ENCODE measurements at regions not wholly inside any gene's neighbourhood (a gene's known extent, or its start where the extent isn't known, plus 50 kb on each side); places are given as distances from the start of the nearest gene placed in this dataset.

- TF ChIP-seq BCL3 (IDR thresholded peaks at IDR 0.05) (no peak), NFE2L2 (conservative IDR thresholded peaks at IDR 0.05; ENCODE audit: low read length) (no peak), ZFP36 (IDR thresholded peaks at IDR 0.05; ENCODE audit: borderline replicate concordance, partially characterized antibody) (no peak), CHD4 (IDR thresholded peaks at IDR 0.05; ENCODE audit: borderline replicate concordance) (no peak), FOSL2 (IDR thresholded peaks at IDR 0.05) (no peak), FOSL2 (CRISPR knock-in tag; IDR thresholded peaks at IDR 0.05) (no peak), CEBPB (IDR thresholded peaks at IDR 0.05) (no peak), NPAS2 (CRISPR knock-in tag; IDR thresholded peaks at IDR 0.05; ENCODE audit: borderline replicate concordance) (no peak), MAFK (IDR thresholded peaks at IDR 0.05; ENCODE audit: partially characterized antibody) (no peak), RFX5 (IDR thresholded peaks at IDR 0.05) (no peak)
Measured at GRCh38 chr2:67977464-67977863, 85.3 kb downstream of the C1D start (continued).

GRCh38 chr2:67982956-67983355, 79.8 kb downstream of the C1D start:
- H3K4me3 ChIP-seq = no peak overlapping the region
- ChIA-PET POLR2A (no interaction called here), CTCF (no interaction called here)
- FAIRE-seq (no peak), DNase-seq (ENCODE audit: low read depth in 1 of 2, low spot score in 1 of 2) (no peak), ATAC-seq (no peak)
- H3K27ac ChIP-seq = no peak overlapping the region
- H3K9me3 ChIP-seq = peaks cover 4% of the 10 kb centered on the region; the same call in 1 of the 3 replicates
- H3K4me1 ChIP-seq = no peaks in the 10 kb centered on the region
- no peak overlapping the region for H3K4me2 ChIP-seq
- no peak for TF ChIP-seq CHD4 (IDR thresholded peaks at IDR 0.05; ENCODE audit: borderline replicate concordance)

DNA sequence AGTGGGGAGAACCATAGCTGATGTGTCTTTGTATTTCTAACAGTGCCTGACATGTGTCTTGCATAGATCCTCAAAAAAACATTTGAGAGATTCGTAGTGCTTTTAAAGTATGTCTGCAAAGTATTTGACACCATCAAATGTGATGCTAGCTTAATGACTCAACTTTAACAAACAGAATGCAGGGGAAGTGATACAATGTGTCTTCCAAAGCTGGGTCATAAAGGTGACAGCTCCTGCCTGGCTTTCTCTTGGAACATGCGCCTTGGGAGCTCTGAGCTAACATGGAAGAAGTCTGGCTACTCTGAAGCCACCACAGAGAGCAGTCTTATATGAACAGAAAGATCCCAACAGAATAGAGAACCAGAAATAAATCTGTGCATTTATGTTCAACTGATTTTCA, 78.2 kb downstream of the C1D start:
- WGBS (ENCODE audit: missing lambda C conversion rate) = 4% methylated on average over 2 of the region's 2 CpGs
- H3K4me2 ChIP-seq = no peak overlapping the region
- CTCF ChIA-PET = no interaction called here

DNA sequence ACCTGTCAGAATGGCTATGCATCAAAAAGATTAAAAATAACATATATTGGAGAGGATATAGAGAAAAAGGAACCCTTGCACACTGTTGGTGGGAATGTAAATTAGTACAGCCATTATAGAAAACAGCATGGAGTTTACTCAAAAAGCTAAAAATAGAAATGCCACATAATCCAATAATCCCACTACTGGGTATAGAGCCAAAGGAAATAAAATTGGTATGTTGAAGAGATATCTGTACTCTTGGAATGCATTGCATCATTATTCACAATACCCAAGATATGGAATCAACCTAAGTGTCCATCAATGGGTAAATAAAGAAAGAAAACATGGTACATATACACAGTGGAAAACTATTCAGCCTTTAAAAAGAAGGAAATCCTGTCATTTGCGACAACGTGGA, 77.2 kb downstream of the C1D start:
- POLR2A ChIA-PET = no interaction called here
- no peak overlapping the region for H3K4me3 ChIP-seq
- H3K27ac ChIP-seq = no peak overlapping the region
- H3K4me1 ChIP-seq = no peaks in the 10 kb centered on the region
- DNase-seq (ENCODE audit: low read depth in 1 of 2, low spot score in 1 of 2) (no peak), ATAC-seq (no peak), FAIRE-seq (no peak)
- no peak for TF ChIP-seq BCL3 (IDR thresholded peaks at IDR 0.05)
- TF ChIP-seq MAZ (IDR thresholded peaks at IDR 0.05; ENCODE audit: borderline replicate concordance, low read depth, low read length) = no peak
- TF ChIP-seq, protein P1, sequence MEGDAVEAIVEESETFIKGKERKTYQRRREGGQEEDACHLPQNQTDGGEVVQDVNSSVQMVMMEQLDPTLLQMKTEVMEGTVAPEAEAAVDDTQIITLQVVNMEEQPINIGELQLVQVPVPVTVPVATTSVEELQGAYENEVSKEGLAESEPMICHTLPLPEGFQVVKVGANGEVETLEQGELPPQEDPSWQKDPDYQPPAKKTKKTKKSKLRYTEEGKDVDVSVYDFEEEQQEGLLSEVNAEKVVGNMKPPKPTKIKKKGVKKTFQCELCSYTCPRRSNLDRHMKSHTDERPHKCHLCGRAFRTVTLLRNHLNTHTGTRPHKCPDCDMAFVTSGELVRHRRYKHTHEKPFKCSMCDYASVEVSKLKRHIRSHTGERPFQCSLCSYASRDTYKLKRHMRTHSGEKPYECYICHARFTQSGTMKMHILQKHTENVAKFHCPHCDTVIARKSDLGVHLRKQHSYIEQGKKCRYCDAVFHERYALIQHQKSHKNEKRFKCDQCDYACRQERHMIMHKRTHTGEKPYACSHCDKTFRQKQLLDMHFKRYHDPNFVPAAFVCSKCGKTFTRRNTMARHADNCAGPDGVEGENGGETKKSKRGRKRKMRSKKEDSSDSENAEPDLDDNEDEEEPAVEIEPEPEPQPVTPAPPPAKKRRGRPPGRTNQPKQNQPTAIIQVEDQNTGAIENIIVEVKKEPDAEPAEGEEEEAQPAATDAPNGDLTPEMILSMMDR (IDR thresholded peaks at IDR 0.05) = no peak
- TF ChIP-seq, protein P2, sequence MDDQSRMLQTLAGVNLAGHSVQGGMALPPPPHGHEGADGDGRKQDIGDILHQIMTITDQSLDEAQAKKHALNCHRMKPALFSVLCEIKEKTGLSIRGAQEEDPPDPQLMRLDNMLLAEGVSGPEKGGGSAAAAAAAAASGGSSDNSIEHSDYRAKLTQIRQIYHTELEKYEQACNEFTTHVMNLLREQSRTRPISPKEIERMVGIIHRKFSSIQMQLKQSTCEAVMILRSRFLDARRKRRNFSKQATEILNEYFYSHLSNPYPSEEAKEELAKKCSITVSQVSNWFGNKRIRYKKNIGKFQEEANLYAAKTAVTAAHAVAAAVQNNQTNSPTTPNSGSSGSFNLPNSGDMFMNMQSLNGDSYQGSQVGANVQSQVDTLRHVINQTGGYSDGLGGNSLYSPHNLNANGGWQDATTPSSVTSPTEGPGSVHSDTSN (IDR thresholded peaks at IDR 0.05) = no peak
- TF ChIP-seq ZC3H11A (IDR thresholded peaks at IDR 0.05) = no peak
- no peak for TF ChIP-seq KDM5A (IDR thresholded peaks at IDR 0.05)
- TF ChIP-seq TP53 (CRISPR knock-in tag; IDR thresholded peaks at IDR 0.05) = no peak
- TF ChIP-seq PHF8 (IDR thresholded peaks at IDR 0.05; ENCODE audit: borderline replicate concordance, low read depth) = no peak
- TF ChIP-seq HOXB13 (CRISPR knock-in tag; IDR thresholded peaks at IDR 0.05; ENCODE audit: low read depth) = no peak
- TF ChIP-seq NPAS2 (CRISPR knock-in tag; IDR thresholded peaks at IDR 0.05; ENCODE audit: borderline replicate concordance) = no peak
- no peak for TF ChIP-seq HEYL (CRISPR knock-in tag; IDR thresholded peaks at IDR 0.05)
- H3K4me2 ChIP-seq = no peak overlapping the region
- CTCF ChIA-PET = no interaction called here
- WGBS (ENCODE audit: missing lambda C conversion rate) = 58% methylated on average over 2 of the region's 2 CpGs
- H3K9me3 ChIP-seq = no peaks in the 10 kb centered on the region; the same call in 2 of the 3 replicates

More for the DNA sequence above, 78.2 kb downstream of the C1D start:
- no peaks in the 10 kb centered on the region for H3K4me1 ChIP-seq
- FAIRE-seq = no peak
- no peak for ATAC-seq
- no peak overlapping the region for H3K27ac ChIP-seq
- TF ChIP-seq ZFP36 (IDR thresholded peaks at IDR 0.05; ENCODE audit: borderline replicate concordance, partially characterized antibody) (no peak), NR3C1 (IDR thresholded peaks at IDR 0.05) (no peak), TP53 (CRISPR knock-in tag; IDR thresholded peaks at IDR 0.05) (no peak), HMGXB4 (CRISPR knock-in tag; IDR thresholded peaks at IDR 0.05; ENCODE audit: borderline replicate concordance) (no peak), KDM1A (IDR thresholded peaks at IDR 0.05; ENCODE audit: low read depth) (no peak), CHD2 (IDR thresholded peaks at IDR 0.05; ENCODE audit: low read length, partially characterized antibody) (no peak)
- TF ChIP-seq, protein P3, sequence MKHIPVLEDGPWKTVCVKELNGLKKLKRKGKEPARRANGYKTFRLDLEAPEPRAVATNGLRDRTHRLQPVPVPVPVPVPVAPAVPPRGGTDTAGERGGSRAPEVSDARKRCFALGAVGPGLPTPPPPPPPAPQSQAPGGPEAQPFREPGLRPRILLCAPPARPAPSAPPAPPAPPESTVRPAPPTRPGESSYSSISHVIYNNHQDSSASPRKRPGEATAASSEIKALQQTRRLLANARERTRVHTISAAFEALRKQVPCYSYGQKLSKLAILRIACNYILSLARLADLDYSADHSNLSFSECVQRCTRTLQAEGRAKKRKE (CRISPR knock-in tag; IDR thresholded peaks at IDR 0.05; ENCODE audit: low read depth) = no peak
- H3K9me3 ChIP-seq = peaks cover 2% of the 10 kb centered on the region; the same call in 1 of the 3 replicates
- H3K4me3 ChIP-seq = no peak overlapping the region
- no peak for DNase-seq (ENCODE audit: low read depth in 1 of 2, low spot score in 1 of 2)
- POLR2A ChIA-PET = interaction anchor here (0.6 kb wide), 1 partner anchor 19 kb away, joined by 7 read pairs; no protein-coding TSS in a partner anchor
